HepG2 (cell line): ENCODE measurements at regions not wholly inside any gene's neighbourhood (a gene's known extent, or its start where the extent isn't known, plus 50 kb on each side); places are given as distances from the start of the nearest gene placed in this dataset.

ENCODE experiments used
- ATAC-seq: fragments of 200-7000 bp; cut with Tn5 transposase; 3 replicates; pipeline ENCODE4 v1.9.1; 2020; ENCODE audit warnings: mild to moderate bottlenecking, moderate library complexity
- BruUV-seq: library from RNA; stranded (reverse); fragments of 400-500 nt; replicated peaks from 2 replicates; lab custom pipeline; 2021; lab: Mats Ljungman, UMichigan
- CTCF ChIA-PET: fragments of 300-600 bp; formaldehyde crosslinking; extraction: SDS; loops from one replicate; lab custom pipeline; 2021; ENCODE audit warnings: low total read pairs, inconsistent platforms, low intra/inter-chr PET ratio; lab: Yijun Ruan, JAX
- POLR2A ChIA-PET: fragments of 350-600 bp; sonication (Branson Sonifier 250); formaldehyde crosslinking; loops from one replicate; lab custom pipeline; 2020; ENCODE audit warnings: antibody characterized with exemption, inconsistent platforms; lab: Yijun Ruan, JAX
- DNase-seq: peaks from one replicate; pipeline ENCODE4 v3.0.0-alpha.2; 2015; ENCODE audit warnings: low spot score
- FAIRE-seq: peaks from 3 replicates; lab custom pipeline; 2011; peaks lifted over from hg19 to GRCh38; lab: Jason Lieb, UNC
- H2AFZ ChIP-seq: one replicate; pipeline ENCODE4 v1.6.1; 2011; ENCODE audit warnings: low read length, inconsistent platforms
- H3K27ac ChIP-seq: fragments of 300-600 bp; 3 replicates; pipeline ENCODE4 v1.8.0; 2011; ENCODE audit warnings: mixed run types, mild to moderate bottlenecking, mixed read lengths, low read length, inconsistent platforms; ENCODE audit not compliant: insufficient read depth; ENCODE audit errors: extremely low read length
- H3K27me3 ChIP-seq, 2 experiments: fragments of 200-600 bp in 1 of 2; 2 replicates in 1 of 2; 3 replicates in 1 of 2; pipeline versions ENCODE4 v1.6.0 to v1.8.0; 2011; ENCODE audit warnings: low read length in 2 of 2, mild to moderate bottlenecking in 2 of 2, moderate library complexity in 2 of 2, inconsistent platforms in 1 of 2; ENCODE audit not compliant: insufficient read depth in 2 of 2, control insufficient read depth in 1 of 2
- H3K36me3 ChIP-seq, 2 experiments: fragments of 200-600 bp in 1 of 2; replicated peaks in 1 of 2; 2 replicates in 1 of 2; 3 replicates in 1 of 2; pipeline versions ENCODE4 v1.5.1 to v1.8.0; 2011; ENCODE audit warnings: low read length in 2 of 2, inconsistent platforms in 1 of 2; ENCODE audit not compliant: insufficient read depth in 2 of 2, control insufficient read depth in 1 of 2
- H3K4me1 ChIP-seq: 2 replicates; pipeline ENCODE4 v1.5.1; 2012; ENCODE audit warnings: low read length, inconsistent platforms; ENCODE audit not compliant: insufficient read depth
- H3K4me2 ChIP-seq: 2 replicates; pipeline ENCODE4 v1.6.0; 2011; ENCODE audit warnings: low read depth, low read length, inconsistent platforms
- H3K4me3 ChIP-seq, 3 experiments: fragments of 200-600 bp in 1 of 3; sonication (generic), shearing (Covaris generic) in 1 of 3; replicated peaks in 1 of 3; 2 replicates each; pipeline ENCODE4 v1.5.1; 2011 to 2016; ENCODE audit warnings: low read length in 3 of 3, inconsistent platforms in 2 of 3, low read depth in 2 of 3, mild to moderate bottlenecking in 2 of 3, control low read depth in 1 of 3, mixed read lengths in 1 of 3; ENCODE audit not compliant: insufficient read depth in 1 of 3
- H3K79me2 ChIP-seq: one replicate; pipeline ENCODE4 v1.6.1; 2011; ENCODE audit warnings: low read length, inconsistent platforms; ENCODE audit not compliant: insufficient read depth
- H3K9ac ChIP-seq: 2 replicates; pipeline ENCODE4 v1.6.0; 2011; ENCODE audit warnings: mild to moderate bottlenecking, low read depth, low read length, inconsistent platforms; ENCODE audit not compliant: insufficient read depth
- H3K9me3 ChIP-seq: 2 replicates; pipeline ENCODE4 v1.5.1; 2012; ENCODE audit warnings: mild to moderate bottlenecking, low read length
- H4K20me1 ChIP-seq: 2 replicates; pipeline ENCODE4 v1.6.0; 2011; ENCODE audit warnings: inconsistent platforms, mild to moderate bottlenecking, low read length, moderate library complexity; ENCODE audit not compliant: insufficient read depth
- BRCA1 ChIP-seq: sonication (generic); formaldehyde crosslinking; IDR thresholded peaks from 2 replicates; pipeline ENCODE4 v1.4.0; 2020; ENCODE audit warnings: missing genetic modification reagents
- KAT7 ChIP-seq: IDR thresholded peaks from 2 replicates; pipeline ENCODE4 v1.6.1; 2018; ENCODE audit warnings: borderline replicate concordance, missing compliant biosample characterization
- PAF1 ChIP-seq: IDR thresholded peaks from 2 replicates; pipeline ENCODE4 v1.6.1; 2016; ENCODE audit warnings: missing genetic modification reagents, missing compliant biosample characterization
- SNAI1 ChIP-seq: sonication (generic); formaldehyde crosslinking; IDR thresholded peaks from 2 replicates; pipeline ENCODE4 v1.5.0; 2020; ENCODE audit warnings: mild to moderate bottlenecking, missing genetic modification reagents, borderline replicate concordance
- SOX5 ChIP-seq: IDR thresholded peaks from 2 replicates; pipeline ENCODE4 v1.6.1; 2016; ENCODE audit warnings: borderline replicate concordance
- ZBTB38 ChIP-seq: sonication (generic); formaldehyde crosslinking; IDR thresholded peaks from 2 replicates; pipeline ENCODE4 v1.5.1; 2020; ENCODE audit warnings: mild to moderate bottlenecking, missing genetic modification reagents
- ZNF382 ChIP-seq: sonication (generic); formaldehyde crosslinking; IDR thresholded peaks from 2 replicates; pipeline ENCODE4 v1.5.0; 2020; ENCODE audit warnings: missing genetic modification reagents, mild to moderate bottlenecking, borderline replicate concordance
- ZNF660 ChIP-seq: sonication (generic); formaldehyde crosslinking; IDR thresholded peaks from 2 replicates; pipeline ENCODE4 v1.5.1; 2020; ENCODE audit warnings: mild to moderate bottlenecking, low read depth, missing genetic modification reagents, borderline replicate concordance
- WGBS: methylation state at CpG from one replicate; pipeline ENCODE4 v1.1.6; 2017; ENCODE audit warnings: low lambda C conversion rate; 5-methylcytosine and 5-hydroxymethylcytosine counted together
- in situ Hi-C: cut with HindIII; loops from 2 replicates; pipeline ENCODE4 v1.10.0; 2017; ENCODE audit warnings: low pct_unique_long_range_greater_than_20kb; ENCODE audit not compliant: extremely low pct_ligation_motif_present
- intact Hi-C: fragments of 100-400 bp; cut with micrococcal nuclease; formaldehyde crosslinking; loops from one replicate; pipeline ENCODE4 v1.10.0; 2022; ENCODE audit not compliant: unreplicated experiment
- TF ChIP-seq, protein P1 (sequence below): sonication (generic); formaldehyde crosslinking; IDR thresholded peaks from 2 replicates; pipeline ENCODE4 v1.4.0; 2020; ENCODE audit warnings: low read depth, mild to moderate bottlenecking, missing genetic modification reagents
- TF ChIP-seq, protein P2 (sequence below): sonication (generic); formaldehyde crosslinking; IDR thresholded peaks from 2 replicates; pipeline ENCODE4 v1.5.1; 2020; ENCODE audit warnings: missing genetic modification reagents, mild to moderate bottlenecking, borderline replicate concordance
- TF ChIP-seq, protein P3 (sequence below): sonication (generic); formaldehyde crosslinking; IDR thresholded peaks from 2 replicates; pipeline ENCODE4 v1.4.0; 2020; ENCODE audit warnings: missing genetic modification reagents
- TF ChIP-seq, protein P4 (sequence below): sonication (generic); formaldehyde crosslinking; IDR thresholded peaks from 2 replicates; pipeline ENCODE4 v1.9.0; 2021; ENCODE audit warnings: missing genetic modification reagents, mild to moderate bottlenecking, borderline replicate concordance
- TF ChIP-seq, protein P5 (sequence below), 2 experiments: IDR thresholded peaks; 2 replicates each; pipeline ENCODE4 v1.6.1; 2011 to 2012; ENCODE audit warnings: low read length in 2 of 2, borderline replicate concordance in 1 of 2, low read depth in 1 of 2, mild to moderate bottlenecking in 1 of 2, moderate library complexity in 1 of 2

DNA sequence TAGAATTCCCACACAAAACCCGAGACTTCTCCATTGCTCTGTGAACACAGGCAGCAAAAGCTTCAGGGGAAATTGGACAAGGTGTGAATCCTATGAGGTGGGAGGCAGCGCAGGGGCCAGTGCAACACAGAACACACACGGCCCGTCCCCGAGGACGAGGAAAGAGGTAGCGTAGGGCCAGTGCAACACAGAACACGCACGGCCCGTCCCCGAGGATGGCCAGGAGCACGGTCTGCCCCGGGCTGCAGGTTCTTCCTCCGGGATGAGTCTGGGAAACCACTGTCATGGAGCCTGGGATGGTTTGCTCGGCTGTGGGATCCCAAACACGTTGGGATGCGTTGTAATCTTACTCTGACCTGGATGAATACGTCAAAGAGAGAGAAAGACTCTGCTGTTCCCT is 432.1 kb downstream of the GLRX3 start (continued):
- TF ChIP-seq, protein P1, sequence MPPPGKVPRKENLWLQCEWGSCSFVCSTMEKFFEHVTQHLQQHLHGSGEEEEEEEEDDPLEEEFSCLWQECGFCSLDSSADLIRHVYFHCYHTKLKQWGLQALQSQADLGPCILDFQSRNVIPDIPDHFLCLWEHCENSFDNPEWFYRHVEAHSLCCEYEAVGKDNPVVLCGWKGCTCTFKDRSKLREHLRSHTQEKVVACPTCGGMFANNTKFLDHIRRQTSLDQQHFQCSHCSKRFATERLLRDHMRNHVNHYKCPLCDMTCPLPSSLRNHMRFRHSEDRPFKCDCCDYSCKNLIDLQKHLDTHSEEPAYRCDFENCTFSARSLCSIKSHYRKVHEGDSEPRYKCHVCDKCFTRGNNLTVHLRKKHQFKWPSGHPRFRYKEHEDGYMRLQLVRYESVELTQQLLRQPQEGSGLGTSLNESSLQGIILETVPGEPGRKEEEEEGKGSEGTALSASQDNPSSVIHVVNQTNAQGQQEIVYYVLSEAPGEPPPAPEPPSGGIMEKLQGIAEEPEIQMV (CRISPR knock-in tag): no peak
- TF ChIP-seq, protein P2, sequence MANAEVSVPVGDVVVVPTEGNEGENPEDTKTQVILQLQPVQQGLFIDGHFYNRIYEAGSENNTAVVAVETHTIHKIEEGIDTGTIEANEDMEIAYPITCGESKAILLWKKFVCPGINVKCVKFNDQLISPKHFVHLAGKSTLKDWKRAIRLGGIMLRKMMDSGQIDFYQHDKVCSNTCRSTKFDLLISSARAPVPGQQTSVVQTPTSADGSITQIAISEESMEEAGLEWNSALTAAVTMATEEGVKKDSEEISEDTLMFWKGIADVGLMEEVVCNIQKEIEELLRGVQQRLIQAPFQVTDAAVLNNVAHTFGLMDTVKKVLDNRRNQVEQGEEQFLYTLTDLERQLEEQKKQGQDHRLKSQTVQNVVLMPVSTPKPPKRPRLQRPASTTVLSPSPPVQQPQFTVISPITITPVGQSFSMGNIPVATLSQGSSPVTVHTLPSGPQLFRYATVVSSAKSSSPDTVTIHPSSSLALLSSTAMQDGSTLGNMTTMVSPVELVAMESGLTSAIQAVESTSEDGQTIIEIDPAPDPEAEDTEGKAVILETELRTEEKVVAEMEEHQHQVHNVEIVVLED (CRISPR knock-in tag): no peak
- TF ChIP-seq KAT7 (CRISPR knock-in tag): no peak
- TF ChIP-seq, protein P3, sequence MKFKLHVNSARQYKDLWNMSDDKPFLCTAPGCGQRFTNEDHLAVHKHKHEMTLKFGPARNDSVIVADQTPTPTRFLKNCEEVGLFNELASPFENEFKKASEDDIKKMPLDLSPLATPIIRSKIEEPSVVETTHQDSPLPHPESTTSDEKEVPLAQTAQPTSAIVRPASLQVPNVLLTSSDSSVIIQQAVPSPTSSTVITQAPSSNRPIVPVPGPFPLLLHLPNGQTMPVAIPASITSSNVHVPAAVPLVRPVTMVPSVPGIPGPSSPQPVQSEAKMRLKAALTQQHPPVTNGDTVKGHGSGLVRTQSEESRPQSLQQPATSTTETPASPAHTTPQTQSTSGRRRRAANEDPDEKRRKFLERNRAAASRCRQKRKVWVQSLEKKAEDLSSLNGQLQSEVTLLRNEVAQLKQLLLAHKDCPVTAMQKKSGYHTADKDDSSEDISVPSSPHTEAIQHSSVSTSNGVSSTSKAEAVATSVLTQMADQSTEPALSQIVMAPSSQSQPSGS (CRISPR knock-in tag): no peak
- TF ChIP-seq, protein P4, sequence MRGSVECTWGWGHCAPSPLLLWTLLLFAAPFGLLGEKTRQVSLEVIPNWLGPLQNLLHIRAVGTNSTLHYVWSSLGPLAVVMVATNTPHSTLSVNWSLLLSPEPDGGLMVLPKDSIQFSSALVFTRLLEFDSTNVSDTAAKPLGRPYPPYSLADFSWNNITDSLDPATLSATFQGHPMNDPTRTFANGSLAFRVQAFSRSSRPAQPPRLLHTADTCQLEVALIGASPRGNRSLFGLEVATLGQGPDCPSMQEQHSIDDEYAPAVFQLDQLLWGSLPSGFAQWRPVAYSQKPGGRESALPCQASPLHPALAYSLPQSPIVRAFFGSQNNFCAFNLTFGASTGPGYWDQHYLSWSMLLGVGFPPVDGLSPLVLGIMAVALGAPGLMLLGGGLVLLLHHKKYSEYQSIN (CRISPR knock-in tag): no peak

DNA sequence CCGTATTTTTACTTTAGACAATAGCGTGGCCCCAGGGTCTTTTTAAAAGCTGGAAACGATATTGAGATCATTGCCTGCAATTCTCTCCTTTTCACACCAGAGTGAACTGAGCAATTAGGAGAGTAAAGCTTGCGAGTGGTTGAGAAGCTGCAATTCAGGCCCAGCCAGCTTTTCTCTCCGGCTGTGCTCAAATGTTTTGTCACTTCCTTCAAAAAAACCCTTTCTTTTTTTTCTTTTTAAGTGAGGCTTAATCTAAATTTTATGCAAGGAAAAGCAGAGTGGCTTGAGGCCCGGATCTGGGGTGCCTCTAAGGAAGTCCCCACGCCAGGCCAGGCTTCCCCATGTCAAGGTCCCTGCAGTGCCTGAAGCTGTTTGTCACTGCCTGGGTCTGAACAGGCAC is 433.9 kb downstream of the GLRX3 start:
- Histone ChIP-seq H3K9me3 (no peaks in the 10 kb centered on the region), H3K36me3 (no peaks in the 10 kb centered on the region), H3K9ac (no peak overlapping the region), H4K20me1 (no peaks in the 10 kb centered on the region), H2AFZ (no peak overlapping the region), H3K4me3 (no peak overlapping the region), H3K79me2 (no peaks in the 10 kb centered on the region), H3K27me3 (peaks cover 0 to 21% of the 10 kb centered on the region in 2 experiments; a peak in 3 of 5 replicates), H3K27ac (no peak overlapping the region), H3K4me2 (no peak overlapping the region), H3K4me1 (no peaks in the 10 kb centered on the region)
- in situ Hi-C loops: no loop called here
- no peak for ATAC-seq
- CTCF ChIA-PET: no interaction called here
- no peak for DNase-seq
- POLR2A ChIA-PET: no interaction called here
- no TSS peak for BruUV-seq
- WGBS: 20% methylated on average over 7 of the region's 7 CpGs
- FAIRE-seq: no peak
- intact Hi-C loops: no loop called here
- TF ChIP-seq, protein P5, sequence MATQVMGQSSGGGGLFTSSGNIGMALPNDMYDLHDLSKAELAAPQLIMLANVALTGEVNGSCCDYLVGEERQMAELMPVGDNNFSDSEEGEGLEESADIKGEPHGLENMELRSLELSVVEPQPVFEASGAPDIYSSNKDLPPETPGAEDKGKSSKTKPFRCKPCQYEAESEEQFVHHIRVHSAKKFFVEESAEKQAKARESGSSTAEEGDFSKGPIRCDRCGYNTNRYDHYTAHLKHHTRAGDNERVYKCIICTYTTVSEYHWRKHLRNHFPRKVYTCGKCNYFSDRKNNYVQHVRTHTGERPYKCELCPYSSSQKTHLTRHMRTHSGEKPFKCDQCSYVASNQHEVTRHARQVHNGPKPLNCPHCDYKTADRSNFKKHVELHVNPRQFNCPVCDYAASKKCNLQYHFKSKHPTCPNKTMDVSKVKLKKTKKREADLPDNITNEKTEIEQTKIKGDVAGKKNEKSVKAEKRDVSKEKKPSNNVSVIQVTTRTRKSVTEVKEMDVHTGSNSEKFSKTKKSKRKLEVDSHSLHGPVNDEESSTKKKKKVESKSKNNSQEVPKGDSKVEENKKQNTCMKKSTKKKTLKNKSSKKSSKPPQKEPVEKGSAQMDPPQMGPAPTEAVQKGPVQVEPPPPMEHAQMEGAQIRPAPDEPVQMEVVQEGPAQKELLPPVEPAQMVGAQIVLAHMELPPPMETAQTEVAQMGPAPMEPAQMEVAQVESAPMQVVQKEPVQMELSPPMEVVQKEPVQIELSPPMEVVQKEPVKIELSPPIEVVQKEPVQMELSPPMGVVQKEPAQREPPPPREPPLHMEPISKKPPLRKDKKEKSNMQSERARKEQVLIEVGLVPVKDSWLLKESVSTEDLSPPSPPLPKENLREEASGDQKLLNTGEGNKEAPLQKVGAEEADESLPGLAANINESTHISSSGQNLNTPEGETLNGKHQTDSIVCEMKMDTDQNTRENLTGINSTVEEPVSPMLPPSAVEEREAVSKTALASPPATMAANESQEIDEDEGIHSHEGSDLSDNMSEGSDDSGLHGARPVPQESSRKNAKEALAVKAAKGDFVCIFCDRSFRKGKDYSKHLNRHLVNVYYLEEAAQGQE (IDR thresholded peaks at IDR 0.05; ENCODE audit: borderline replicate concordance in 1 of 2, low read depth in 1 of 2, low read length in 2 of 2): no peak
- TF ChIP-seq SNAI1 (CRISPR knock-in tag) (no peak), ZNF382 (no peak), SOX5 (CRISPR knock-in tag) (no peak), PAF1 (no peak), BRCA1 (CRISPR knock-in tag) (no peak), ZBTB38 (CRISPR knock-in tag) (no peak), ZNF660 (no peak)
